Muscle of leg (tissue), 3 donors: ENCODE measurements at regions not wholly inside any gene's neighbourhood (a gene's known extent, or its start where the extent isn't known, plus 50 kb on each side); places are given as distances from the start of the nearest gene placed in this dataset.
"Not testable (repeated sequence)": the region's sequence is repeated elsewhere in the genome, so short reads cannot be mapped to it uniquely, and the experiment has no call there.

Experiments
- DNase-seq: peaks from one replicate; pipeline ENCODE4 v3.0.0; 2013
- H3K27ac ChIP-seq: one replicate; pipeline ENCODE4 v1.5.1; 2013; ENCODE audit warnings: mild to moderate bottlenecking, low read length, control low read depth
- H3K27me3 ChIP-seq: one replicate; pipeline ENCODE4 v1.6.1; 2013; ENCODE audit warnings: low read length; ENCODE audit not compliant: control insufficient read depth, insufficient read depth
- H3K36me3 ChIP-seq: one replicate; pipeline ENCODE4 v1.6.1; 2013; ENCODE audit warnings: low read length; ENCODE audit not compliant: control insufficient read depth, insufficient read depth
- H3K4me1 ChIP-seq: one replicate; pipeline ENCODE4 v1.6.1; 2013; ENCODE audit warnings: low read length; ENCODE audit not compliant: control insufficient read depth, insufficient read depth
- H3K4me3 ChIP-seq: one replicate; pipeline ENCODE4 v1.5.1; 2013; ENCODE audit warnings: low read length, control low read depth
- H3K9me3 ChIP-seq: replicated peaks from 2 replicates; pipeline ENCODE4 v1.6.1; 2013; ENCODE audit warnings: low read depth, low read length; ENCODE audit not compliant: control insufficient read depth
- WGBS: methylation state at CpG from one replicate; pipeline ENCODE4 v1.1.5; 2013; ENCODE audit warnings: missing lambda C conversion rate; ENCODE audit not compliant: insufficient coverage; 5-methylcytosine and 5-hydroxymethylcytosine counted together

DNA sequence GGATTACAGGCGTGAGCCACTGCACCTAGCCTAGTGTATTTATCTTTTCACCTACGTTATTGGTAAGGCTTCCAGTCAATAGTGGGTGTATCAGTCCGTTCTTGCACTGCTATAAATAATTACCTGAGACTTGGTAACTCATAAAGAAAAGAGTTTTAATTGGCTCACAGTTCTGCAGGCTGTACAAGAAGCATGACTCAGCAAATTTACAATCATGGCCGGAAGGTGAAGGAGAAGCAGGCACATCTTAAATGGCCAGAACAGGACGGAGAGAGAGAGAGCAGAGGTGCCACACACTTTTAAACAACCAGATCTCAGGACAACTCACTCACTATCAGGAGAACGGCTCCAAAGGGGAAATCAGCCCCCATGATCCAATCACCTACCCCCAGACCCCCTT is 873.3 kb upstream of the AUTS2 start:
- Histone ChIP-seq H3K4me3 (no peak overlapping the region), H3K9me3 (no peaks in the 10 kb centered on the region), H3K4me1 (no peaks in the 10 kb centered on the region), H3K27me3 (peaks cover 3% of the 10 kb centered on the region), H3K27ac (no peak overlapping the region), H3K36me3 (no peaks in the 10 kb centered on the region)
- no peak for DNase-seq
- no CpG with 5 or more reads among the region's 6 CpGs for WGBS

DNA sequence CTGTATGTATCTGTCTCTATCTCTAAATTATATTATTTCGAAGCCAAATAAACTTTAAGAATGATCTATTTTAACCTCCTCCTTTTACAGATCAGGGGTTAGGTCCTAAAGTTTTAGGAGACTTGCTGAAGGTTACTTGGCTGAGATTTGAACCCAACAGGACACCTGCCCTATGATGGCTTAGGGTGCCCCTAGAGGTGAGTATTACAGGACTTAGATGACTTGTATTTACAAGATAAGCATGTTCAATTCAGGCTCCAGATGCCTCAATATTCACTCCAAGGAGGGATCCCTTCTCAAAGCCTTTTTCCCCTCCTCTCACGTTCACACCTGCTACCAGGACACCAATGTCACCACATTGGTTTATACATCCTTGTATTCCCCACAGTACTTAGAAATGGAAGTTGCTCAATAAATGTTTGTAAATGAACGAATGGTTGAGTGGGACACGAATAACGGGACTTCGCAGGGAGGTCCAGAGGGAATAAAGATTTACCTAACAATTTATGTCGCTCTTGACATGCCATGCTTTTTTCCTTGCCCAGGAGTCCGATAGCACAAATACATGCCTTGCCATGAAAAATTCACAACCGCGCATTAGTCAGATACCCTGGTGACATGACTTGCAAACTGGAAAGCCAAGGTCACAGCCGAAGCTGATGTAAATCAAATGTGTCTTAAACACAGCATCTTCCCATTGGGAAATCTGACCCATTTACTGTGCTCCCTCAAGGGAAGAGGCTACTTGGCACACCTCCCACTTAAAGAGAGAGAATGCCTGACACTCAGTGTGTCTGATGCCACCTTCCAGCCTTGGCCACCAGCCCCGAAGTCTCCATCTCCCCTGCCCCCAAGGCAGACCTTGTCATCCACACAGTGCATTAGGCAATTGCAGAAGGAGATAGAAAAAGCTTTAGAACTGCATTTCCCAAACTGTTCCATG is 872.2 kb upstream of the AUTS2 start:
- Histone ChIP-seq H3K27ac (no peak overlapping the region), H3K36me3 (no peaks in the 10 kb centered on the region), H3K27me3 (peaks cover 3% of the 10 kb centered on the region), H3K4me1 (no peaks in the 10 kb centered on the region), H3K9me3 (no peaks in the 10 kb centered on the region), H3K4me3 (no peak overlapping the region)
- no peak for DNase-seq
- 90% methylated on average over 8 of the region's 12 CpGs for WGBS

GRCh38 chr7:68728720-68729119 is 869.6 kb upstream of the AUTS2 start:
- not testable (repeated sequence) for DNase-seq, H3K9me3 ChIP-seq, H3K4me1 ChIP-seq, H3K4me3 ChIP-seq, H3K36me3 ChIP-seq, H3K27me3 ChIP-seq, H3K27ac ChIP-seq
- WGBS: no CpG with 5 or more reads among the region's 6 CpGs

GRCh38 chr7:68729371-68729770 is 868.9 kb upstream of the AUTS2 start:
- H3K27me3 ChIP-seq: peaks cover 3% of the 10 kb centered on the region
- no peaks in the 10 kb centered on the region for H3K9me3 ChIP-seq
- no peaks in the 10 kb centered on the region for H3K36me3 ChIP-seq
- WGBS: 86% methylated on average over 5 of the region's 7 CpGs
- DNase-seq: no peak
- H3K4me3 ChIP-seq: no peak overlapping the region
- H3K27ac ChIP-seq: no peak overlapping the region
- H3K4me1 ChIP-seq: peaks cover 8% of the 10 kb centered on the region

DNA sequence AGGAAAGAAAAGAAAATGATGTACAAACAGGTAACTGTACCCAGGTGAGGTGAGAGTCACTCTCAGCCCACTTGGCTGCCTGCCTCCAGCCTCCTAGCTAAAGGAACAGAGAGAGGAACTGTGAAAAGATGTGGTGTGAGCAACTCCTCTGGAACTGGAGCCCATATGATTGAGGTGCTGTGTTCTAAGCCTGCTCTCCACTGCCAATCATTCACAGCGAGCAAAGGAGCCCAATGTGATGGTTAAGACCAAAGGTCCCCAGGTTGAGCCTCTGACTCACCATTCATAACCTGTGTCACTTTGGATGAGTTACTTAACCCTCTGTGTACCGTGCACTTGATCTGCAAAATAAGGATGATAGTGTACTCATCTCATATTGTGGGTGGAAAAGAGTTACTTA is 868.1 kb upstream of the AUTS2 start:
- no CpG with 5 or more reads among the region's 2 CpGs for WGBS
- Histone ChIP-seq H3K36me3 (no peaks in the 10 kb centered on the region), H3K27me3 (peaks cover 3% of the 10 kb centered on the region), H3K9me3 (no peaks in the 10 kb centered on the region), H3K27ac (no peak overlapping the region), H3K4me3 (no peak overlapping the region), H3K4me1 (peaks cover 8% of the 10 kb centered on the region)
- no peak for DNase-seq

DNA sequence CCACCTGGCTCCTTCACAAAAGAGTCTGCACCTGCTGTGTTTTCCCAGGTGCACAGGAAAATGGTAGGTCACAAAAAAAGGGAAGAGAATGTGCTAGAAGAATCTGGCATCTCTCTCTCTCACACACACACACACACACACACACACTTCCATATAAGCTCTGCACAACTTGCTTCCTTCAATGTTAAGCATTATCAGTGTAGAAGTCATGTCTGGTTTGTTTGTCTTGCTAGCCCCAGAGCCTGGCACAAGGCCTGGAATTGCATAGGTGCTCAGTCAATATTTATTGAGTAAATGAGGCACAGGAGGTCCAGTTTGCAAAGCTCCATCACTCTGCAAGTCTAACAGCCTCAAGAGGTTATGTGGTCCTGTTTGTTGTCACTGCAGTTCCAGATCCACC is 867.3 kb upstream of the AUTS2 start:
- Histone ChIP-seq H3K27me3 (peaks cover 3% of the 10 kb centered on the region), H3K4me3 (no peak overlapping the region)

GRCh38 chr7:68733219-68734153 is 864.8 kb upstream of the AUTS2 start:
- peaks cover 2% of the 10 kb centered on the region for H3K27me3 ChIP-seq
- 33% methylated on average over 1 of the region's 8 CpGs for WGBS

More for the DNA sequence above, 867.3 kb upstream of the AUTS2 start:
- H3K4me1 ChIP-seq: peaks cover 8% of the 10 kb centered on the region
- DNase-seq: no peak
- H3K9me3 ChIP-seq: no peaks in the 10 kb centered on the region
- H3K36me3 ChIP-seq: no peaks in the 10 kb centered on the region
- H3K27ac ChIP-seq: no peak overlapping the region

GRCh38 chr7:68734431-68734830 is 863.8 kb upstream of the AUTS2 start:
- peaks cover 8% of the 10 kb centered on the region for H3K4me1 ChIP-seq
- no peaks in the 10 kb centered on the region for H3K9me3 ChIP-seq
- H3K27me3 ChIP-seq: peaks cover 2% of the 10 kb centered on the region
- no peak overlapping the region for H3K4me3 ChIP-seq
- 100% methylated on average over 4 of the region's 5 CpGs for WGBS
- H3K36me3 ChIP-seq: no peaks in the 10 kb centered on the region
- no peak for DNase-seq
- no peak overlapping the region for H3K27ac ChIP-seq

More at GRCh38 chr7:68733219-68734153, 864.8 kb upstream of the AUTS2 start:
- H3K27ac ChIP-seq: no peak overlapping the region
- DNase-seq: peak; percentile 66
- no peak overlapping the region for H3K4me3 ChIP-seq
- no peaks in the 10 kb centered on the region for H3K36me3 ChIP-seq
- no peaks in the 10 kb centered on the region for H3K9me3 ChIP-seq
- peaks cover 8% of the 10 kb centered on the region for H3K4me1 ChIP-seq

- DNase-seq: no peak
- Histone ChIP-seq H3K9me3 (no peaks in the 10 kb centered on the region), H3K36me3 (no peaks in the 10 kb centered on the region), H3K27me3 (peaks cover 2% of the 10 kb centered on the region), H3K4me1 (no peaks in the 10 kb centered on the region), H3K27ac (no peak overlapping the region), H3K4me3 (no peak overlapping the region)
- WGBS: 67% methylated on average over 1 of the region's 5 CpGs
Observed at GRCh38 chr7:68739306-68739705, 859.0 kb upstream of the AUTS2 start.

GRCh38 chr7:68744036-68744435 is 854.2 kb upstream of the AUTS2 start:
- Histone ChIP-seq H3K27me3 (peaks cover 10% of the 10 kb centered on the region), H3K27ac (no peak overlapping the region), H3K4me1 (no peaks in the 10 kb centered on the region), H3K36me3 (no peaks in the 10 kb centered on the region), H3K4me3 (no peak overlapping the region), H3K9me3 (no peaks in the 10 kb centered on the region)
- WGBS: 87% methylated on average over 4 of the region's 5 CpGs
- DNase-seq: no peak
